ENCODE measurements at regions not wholly inside any gene's neighbourhood (a gene's known extent, or its start where the extent isn't known, plus 50 kb on each side); places are given as distances from the start of the nearest gene placed in this dataset.

GRCh38 chr6:153958860-153959259 lies 80.2 kb upstream of the OPRM1 start:
- no peak for TF ChIP-seq CTCF (IDR thresholded peaks at IDR 0.05)
- no peak for TF ChIP-seq POLR2A (IDR thresholded peaks at IDR 0.05)
